H1 (cell line): ENCODE measurements at regions not wholly inside any gene's neighbourhood (a gene's known extent, or its start where the extent isn't known, plus 50 kb on each side); places are given as distances from the start of the nearest gene placed in this dataset.

Experiments
- CTCF ChIA-PET: fragments of 300-600 bp; sonication (Branson Sonifier 250); formaldehyde crosslinking; loops from one replicate; lab custom pipeline; 2021; ENCODE audit not compliant: partially characterized antibody; lab: Charles Lee
- POLR2A ChIA-PET: fragments of 300-600 bp; sonication (Branson Sonifier 250); formaldehyde crosslinking; loops from one replicate; lab custom pipeline; 2021; ENCODE audit warnings: inconsistent platforms; ENCODE audit not compliant: partially characterized antibody; lab: Charles Lee
- DNase-seq, 2 experiments: peaks; one replicate each; pipeline versions ENCODE4 v3.0.0 to v3.0.0-alpha.2; 2010 to 2022; ENCODE audit warnings: low spot score in 2 of 2, low read depth in 1 of 2, mixed read lengths in 1 of 2
- FAIRE-seq: peaks from 2 replicates; lab custom pipeline; 2011; peaks lifted over from hg19 to GRCh38; lab: Jason Lieb, UNC
- H2AFZ ChIP-seq: 2 replicates; pipeline ENCODE4 v1.8.1; 2012; ENCODE audit warnings: low read length, inconsistent platforms
- H2AK5ac ChIP-seq: 2 replicates; pipeline ENCODE4 v1.6.1; 2013; ENCODE audit warnings: low read depth, low read length
- H2BK120ac ChIP-seq: replicated peaks from 2 replicates; pipeline ENCODE3; 2013; ENCODE audit warnings: low read depth, low read length, inconsistent platforms
- H2BK12ac ChIP-seq: 2 replicates; pipeline ENCODE4 v1.6.1; 2013; ENCODE audit warnings: low read depth, low read length
- H2BK15ac ChIP-seq: 2 replicates; pipeline ENCODE4 v1.6.1; 2013; ENCODE audit warnings: low read length
- H2BK20ac ChIP-seq: 2 replicates; pipeline ENCODE4 v1.6.1; 2013; ENCODE audit warnings: low read length
- H2BK5ac ChIP-seq: 2 replicates; pipeline ENCODE4 v1.6.1; 2013; ENCODE audit warnings: low read depth, low read length
- H3K14ac ChIP-seq: 2 replicates; pipeline ENCODE4 v1.6.1; 2013; ENCODE audit warnings: inconsistent platforms; ENCODE audit not compliant: insufficient read length
- H3K18ac ChIP-seq: 2 replicates; pipeline ENCODE4 v1.6.1; 2013; ENCODE audit warnings: low read length; ENCODE audit errors: extremely low read depth
- H3K23ac ChIP-seq: 2 replicates; pipeline ENCODE4 v1.6.1; 2013; ENCODE audit warnings: inconsistent platforms; ENCODE audit not compliant: insufficient read length
- H3K23me2 ChIP-seq: 2 replicates; pipeline ENCODE4 v1.6.1; 2013; ENCODE audit warnings: low read depth, low read length
- H3K27ac ChIP-seq: 2 replicates; pipeline ENCODE4 v1.6.1; 2011; ENCODE audit warnings: low read depth, low read length, inconsistent platforms
- H3K27me3 ChIP-seq, 4 experiments: replicated peaks in 1 of 4; 1 replicate in 1 of 4; 2 replicates in 3 of 4; pipeline versions ENCODE4 v1.6.1 to v1.8.1; 2011 to 2013; ENCODE audit warnings: low read length in 3 of 4, mild to moderate bottlenecking in 3 of 4, inconsistent platforms in 2 of 4, mixed read lengths in 2 of 4, moderate library complexity in 1 of 4; ENCODE audit not compliant: control insufficient read depth in 3 of 4, insufficient read depth in 3 of 4; ENCODE audit errors: extremely low read depth in 1 of 4
- H3K36me3 ChIP-seq, 4 experiments: 2 replicates each; pipeline versions ENCODE4 v1.6.1 to v1.8.1; 2011 to 2013; ENCODE audit warnings: mild to moderate bottlenecking in 4 of 4, low read length in 3 of 4, moderate library complexity in 2 of 4, control low read depth in 1 of 4, inconsistent platforms in 1 of 4; ENCODE audit not compliant: insufficient read depth in 4 of 4, control insufficient read depth in 2 of 4
- H3K4ac ChIP-seq: replicated peaks from 2 replicates; pipeline ENCODE3; 2013; ENCODE audit warnings: low read length, low read depth, mixed read lengths, inconsistent platforms; ENCODE audit not compliant: insufficient read length
- H3K4me1 ChIP-seq, 4 experiments: replicated peaks in 1 of 4; 1 replicate in 1 of 4; 2 replicates in 3 of 4; pipeline versions ENCODE4 v1.6.1 to v1.8.1; 2011 to 2013; ENCODE audit warnings: low read length in 3 of 4, inconsistent platforms in 2 of 4, mixed read lengths in 1 of 4; ENCODE audit not compliant: insufficient read depth in 4 of 4, control insufficient read depth in 3 of 4
- H3K4me2 ChIP-seq, 2 experiments: 2 replicates each; pipeline versions ENCODE4 v1.6.1 to v1.8.1; 2011 to 2013; ENCODE audit warnings: low read depth in 2 of 2, low read length in 2 of 2, control low read depth in 1 of 2, inconsistent platforms in 1 of 2, mild to moderate bottlenecking in 1 of 2; ENCODE audit not compliant: insufficient read depth in 1 of 2
- H3K4me3 ChIP-seq, 4 experiments: fragments of 200-600, 300-600 bp in 1 of 4; sonication (generic), shearing (Covaris generic), sonication (Bioruptor Twin) in 1 of 4; 2 replicates each; pipeline versions ENCODE4 v1.5.1 to v1.8.1; 2011 to 2016; ENCODE audit warnings: low read length in 4 of 4, low read depth in 3 of 4, control low read depth in 2 of 4, inconsistent platforms in 2 of 4, mild to moderate bottlenecking in 2 of 4, mixed read lengths in 1 of 4, moderate library complexity in 1 of 4; ENCODE audit not compliant: insufficient read depth in 2 of 4; ENCODE audit errors: extremely low read depth in 1 of 4
- H3K56ac ChIP-seq: replicated peaks from 2 replicates; pipeline ENCODE3; 2013; ENCODE audit warnings: low read depth, mild to moderate bottlenecking, mixed read lengths, low read length, inconsistent platforms; ENCODE audit not compliant: insufficient read length
- H3K79me1 ChIP-seq: 2 replicates; pipeline ENCODE4 v1.6.1; 2013; ENCODE audit warnings: low read depth, low read length, control low read depth
- H3K79me2 ChIP-seq, 2 experiments: 2 replicates each; pipeline versions ENCODE4 v1.6.1 to v1.8.1; 2012 to 2013; ENCODE audit warnings: low read length in 2 of 2, mild to moderate bottlenecking in 2 of 2, inconsistent platforms in 1 of 2; ENCODE audit not compliant: insufficient read depth in 2 of 2, control insufficient read depth in 1 of 2
- H3K9ac ChIP-seq, 4 experiments: replicated peaks in 1 of 4; 1 replicate in 1 of 4; 2 replicates in 3 of 4; pipeline versions ENCODE4 v1.6.1 to v1.8.1; 2011 to 2013; ENCODE audit warnings: low read depth in 3 of 4, low read length in 3 of 4, control low read depth in 2 of 4, mild to moderate bottlenecking in 2 of 4, moderate library complexity in 2 of 4, inconsistent platforms in 1 of 4; ENCODE audit errors: extremely low read depth in 1 of 4
- H3K9me3 ChIP-seq, 2 experiments: 2 replicates each; pipeline versions ENCODE4 v1.6.1 to v1.8.1; 2012 to 2013; ENCODE audit warnings: mild to moderate bottlenecking in 2 of 2, moderate library complexity in 2 of 2, control low read depth in 1 of 2, inconsistent platforms in 1 of 2, low read depth in 1 of 2, low read length in 1 of 2, mixed read lengths in 1 of 2; ENCODE audit not compliant: insufficient read depth in 2 of 2
- H4K20me1 ChIP-seq, 2 experiments: replicated peaks in 1 of 2; 2 replicates each; pipeline versions ENCODE3 to v1.8.1; 2011 to 2013; ENCODE audit warnings: inconsistent platforms in 2 of 2, low read length in 2 of 2, mild to moderate bottlenecking in 1 of 2; ENCODE audit not compliant: insufficient read depth in 2 of 2, control insufficient read depth in 1 of 2
- H4K5ac ChIP-seq: 2 replicates; pipeline ENCODE4 v1.6.1; 2013; ENCODE audit warnings: low read length, low read depth, mixed read lengths, inconsistent platforms; ENCODE audit not compliant: insufficient read length
- H4K8ac ChIP-seq: 2 replicates; pipeline ENCODE4 v1.8.0; 2013; ENCODE audit warnings: mild to moderate bottlenecking, moderate library complexity, low read length, inconsistent platforms; ENCODE audit not compliant: insufficient read depth; ENCODE audit errors: extremely low read depth
- H4K91ac ChIP-seq: replicated peaks from 2 replicates; pipeline ENCODE3; 2013; ENCODE audit warnings: low read length, mixed read lengths, inconsistent platforms; ENCODE audit not compliant: insufficient read length
- BCL11A ChIP-seq, 2 experiments: IDR thresholded peaks; one replicate each; pipeline ENCODE4 v1.6.1; 2011; ENCODE audit warnings: low read depth in 2 of 2, low read length in 2 of 2, mild to moderate bottlenecking in 2 of 2
- CBX5 ChIP-seq: fragments of 300-800, 300-1000 bp; sonication (generic); IDR thresholded peaks from 2 replicates; pipeline ENCODE4 v1.7.1; 2016; ENCODE audit warnings: antibody characterized with exemption, low read length, low read depth
- EGR1 ChIP-seq: IDR thresholded peaks from 2 replicates; pipeline ENCODE4 v1.6.1; 2011; ENCODE audit warnings: low read depth, low read length, borderline replicate concordance
- EZH2 ChIP-seq: fragments of 200-600 bp; sonication (generic); IDR thresholded peaks from 2 replicates; pipeline ENCODE4 v1.7.1; 2012; ENCODE audit warnings: low read depth, mild to moderate bottlenecking, moderate library complexity, low read length, inconsistent platforms; ENCODE audit not compliant: severe bottlenecking
- FOSL1 ChIP-seq: IDR thresholded peaks from 2 replicates; pipeline ENCODE4 v1.6.1; 2011; ENCODE audit warnings: mild to moderate bottlenecking, low read depth, low read length, moderate library complexity; ENCODE audit not compliant: insufficient read depth
- POLR2AphosphoS5 ChIP-seq: IDR thresholded peaks from 2 replicates; pipeline ENCODE4 v1.6.1; 2011; ENCODE audit warnings: low read depth, low read length
- RBBP5 ChIP-seq: IDR thresholded peaks from 2 replicates; pipeline ENCODE4 v1.7.1; 2012; ENCODE audit warnings: low read depth, mild to moderate bottlenecking, inconsistent platforms, low read length, moderate library complexity, borderline replicate concordance
- SP1 ChIP-seq: IDR thresholded peaks from 2 replicates; pipeline ENCODE4 v1.6.1; 2011; ENCODE audit warnings: low read depth, low read length
- SP2 ChIP-seq: IDR thresholded peaks from 2 replicates; pipeline ENCODE4 v1.6.1; 2012; ENCODE audit warnings: mild to moderate bottlenecking, low read length, inconsistent platforms
- SP4 ChIP-seq: IDR thresholded peaks from 2 replicates; pipeline ENCODE4 v1.6.1; 2012; ENCODE audit warnings: low read length, inconsistent platforms
- SUZ12 ChIP-seq: fragments of 200-600 bp; sonication (generic); IDR thresholded peaks from 2 replicates; pipeline ENCODE4 v1.6.1; 2012; ENCODE audit warnings: mild to moderate bottlenecking, inconsistent platforms, low read length, moderate library complexity, mixed read lengths
- TAF1 ChIP-seq: IDR thresholded peaks from 2 replicates; pipeline ENCODE4 v1.6.1; 2011; ENCODE audit warnings: mild to moderate bottlenecking, low read depth, low read length
- WGBS, 2 experiments: shearing (Covaris generic) in 1 of 2; methylation state at CpG; one replicate each; pipeline versions ENCODE4 v1.1.6 to v1.1.7; 2013 to 2015; ENCODE audit warnings: low lambda C conversion rate in 2 of 2, mixed read lengths in 2 of 2, inconsistent platforms in 1 of 2, low coverage in 1 of 2, missing lambda C conversion rate in 1 of 2; ENCODE audit not compliant: insufficient replicate concordance in 2 of 2, insufficient coverage in 1 of 2, insufficient read length in 1 of 2; ENCODE audit errors: extremely low coverage in 1 of 2, missing lambda C conversion rate in 1 of 2; 5-methylcytosine and 5-hydroxymethylcytosine counted together
- TF ChIP-seq, protein P1 (sequence below): IDR thresholded peaks from 2 replicates; pipeline ENCODE4 v1.6.1; 2011; ENCODE audit warnings: low read depth, mild to moderate bottlenecking, low read length; ENCODE audit not compliant: insufficient read depth

- H2AFZ ChIP-seq, result peak overlapping the region; percentile 68; the same call in 1 of the 2 replicates
- H4K5ac ChIP-seq, result no peak overlapping the region
- H3K27ac ChIP-seq, result no peak overlapping the region
- no peak overlapping the region for H3K23ac ChIP-seq
- no peaks in the 10 kb centered on the region for H3K23me2 ChIP-seq
- ChIA-PET POLR2A (no interaction called here), CTCF (interaction anchor here (0.7 to 1.3 kb wide), 2 partner anchors 78 to 1236 kb away, joined by 3 to 5 read pairs; no protein-coding TSS in a partner anchor)
- H3K56ac ChIP-seq, result no peak overlapping the region
- H2BK120ac ChIP-seq, result no peak overlapping the region
- H3K4me3 ChIP-seq, result no peak overlapping the region
- 93% methylated on average over 3 of the region's 4 CpGs; no CpG with 5 or more reads in 1 of the 2 experiments for WGBS, 2 experiments
- no peak overlapping the region for H3K14ac ChIP-seq
- H3K27me3 ChIP-seq, result no peaks in the 10 kb centered on the region
- no peak overlapping the region for H3K9ac ChIP-seq
- no peak overlapping the region for H3K4me2 ChIP-seq
- H4K91ac ChIP-seq, result no peak overlapping the region
- H3K79me1 ChIP-seq, result no peaks in the 10 kb centered on the region
- no peak overlapping the region for H3K4ac ChIP-seq
- no peak overlapping the region for H2BK20ac ChIP-seq
- DNase-seq (no peak), FAIRE-seq (no peak)
- H3K36me3 ChIP-seq, result no peaks in the 10 kb centered on the region
- H4K8ac ChIP-seq, result no peak overlapping the region
- H3K79me2 ChIP-seq, result no peaks in the 10 kb centered on the region
- no peak overlapping the region for H2BK5ac ChIP-seq
- H3K9me3 ChIP-seq, result no peaks in the 10 kb centered on the region
- H3K18ac ChIP-seq, result no peak overlapping the region
- no peaks in the 10 kb centered on the region for H4K20me1 ChIP-seq
- TF ChIP-seq POLR2AphosphoS5 (no peak), SP2 (no peak), RBBP5 (no peak), SP1 (no peak), BCL11A (IDR thresholded peaks at IDR 0.05; ENCODE audit: low read depth in 2 of 2, low read length in 2 of 2) (no peak), EGR1 (no peak), SUZ12 (no peak), TAF1 (no peak), SP4 (no peak), CBX5 (no peak), EZH2 (no peak), FOSL1 (no peak)
- TF ChIP-seq, protein P1, sequence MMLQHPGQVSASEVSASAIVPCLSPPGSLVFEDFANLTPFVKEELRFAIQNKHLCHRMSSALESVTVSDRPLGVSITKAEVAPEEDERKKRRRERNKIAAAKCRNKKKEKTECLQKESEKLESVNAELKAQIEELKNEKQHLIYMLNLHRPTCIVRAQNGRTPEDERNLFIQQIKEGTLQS, result no peak
- no peak overlapping the region for H2BK15ac ChIP-seq
- H3K4me1 ChIP-seq, result no peaks in the 10 kb centered on the region
- no peak overlapping the region for H2BK12ac ChIP-seq
- H2AK5ac ChIP-seq, result no peak overlapping the region
Measured at GRCh38 chr11:23097891-23098290, 237.6 kb upstream of the CCDC179 start.
